ENCODE measurements at regions not wholly inside any gene's neighbourhood (a gene's known extent, or its start where the extent isn't known, plus 50 kb on each side); places are given as distances from the start of the nearest gene placed in this dataset.
"Not testable (repeated sequence)": the region's sequence is repeated elsewhere in the genome, so short reads cannot be mapped to it uniquely, and the experiment has no call there.

DNA sequence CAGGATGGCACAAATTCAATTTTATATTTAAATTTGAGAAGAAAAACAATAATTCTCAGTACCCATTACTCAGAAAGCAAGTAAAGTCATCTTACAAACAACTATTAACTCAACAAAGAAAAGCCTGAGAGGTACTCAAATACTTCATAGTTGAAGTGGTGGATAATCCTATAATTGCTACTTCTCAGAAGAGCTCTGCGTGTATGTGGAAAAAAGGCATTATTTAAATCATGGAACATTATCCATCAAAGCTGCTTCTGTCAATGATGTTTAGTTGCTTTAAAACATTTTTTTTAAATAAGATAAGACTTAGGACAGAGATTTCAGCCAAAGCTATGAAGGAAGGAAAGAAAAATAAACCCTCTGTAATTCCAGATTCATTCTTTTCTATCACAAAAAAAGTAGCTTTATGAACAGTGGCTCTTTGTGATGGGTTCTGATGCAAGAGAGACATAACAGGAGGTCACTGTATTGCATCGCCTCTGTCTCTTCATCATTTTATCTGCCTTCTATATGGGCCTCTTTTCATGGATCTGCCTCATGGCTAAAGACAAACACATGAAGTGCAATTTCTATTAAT is 367.9 kb upstream of the SLC35B3 start:
- no peak for DNase-seq (ENCODE audit: low read depth in 4 of 4, low spot score in 1 of 4)

GRCh38 chr6:8802397-8802796 is 367.1 kb upstream of the SLC35B3 start:
- not testable (repeated sequence) for DNase-seq (ENCODE audit: low read depth in 4 of 4, low spot score in 1 of 4)

GRCh38 chr6:8794420-8794819 is 359.1 kb upstream of the SLC35B3 start:
- no peak for DNase-seq (ENCODE audit: low read depth in 4 of 4, low spot score in 1 of 4)

GRCh38 chr6:8789878-8790277 is 354.5 kb upstream of the SLC35B3 start:
- no peak for DNase-seq (ENCODE audit: low read depth in 4 of 4, low spot score in 1 of 4)

DNA sequence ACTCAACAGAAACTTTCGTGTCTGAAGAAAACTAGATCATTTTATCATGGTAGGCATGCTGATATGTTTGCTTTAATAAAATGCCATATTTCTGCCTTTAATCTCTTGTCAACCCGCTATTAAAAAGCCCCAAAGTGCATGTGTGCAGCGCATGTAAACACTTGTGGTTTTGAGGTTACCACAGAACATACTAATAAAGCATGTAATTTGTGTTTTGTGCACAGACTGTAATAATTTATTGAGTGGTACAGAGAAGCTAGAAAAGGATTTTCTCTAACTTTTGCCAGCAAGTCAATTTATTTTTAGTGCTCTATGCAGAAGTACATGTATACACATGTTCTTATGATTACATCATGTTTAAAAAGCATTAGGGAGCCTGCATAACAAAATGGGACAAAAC is 349.9 kb upstream of the SLC35B3 start:
- no peak for DNase-seq (ENCODE audit: low read depth in 4 of 4, low spot score in 1 of 4)

- DNase-seq (ENCODE audit: low read depth in 4 of 4, low spot score in 1 of 4): no peak
Measured at GRCh38 chr6:8783191-8783590, 347.8 kb upstream of the SLC35B3 start.

DNA sequence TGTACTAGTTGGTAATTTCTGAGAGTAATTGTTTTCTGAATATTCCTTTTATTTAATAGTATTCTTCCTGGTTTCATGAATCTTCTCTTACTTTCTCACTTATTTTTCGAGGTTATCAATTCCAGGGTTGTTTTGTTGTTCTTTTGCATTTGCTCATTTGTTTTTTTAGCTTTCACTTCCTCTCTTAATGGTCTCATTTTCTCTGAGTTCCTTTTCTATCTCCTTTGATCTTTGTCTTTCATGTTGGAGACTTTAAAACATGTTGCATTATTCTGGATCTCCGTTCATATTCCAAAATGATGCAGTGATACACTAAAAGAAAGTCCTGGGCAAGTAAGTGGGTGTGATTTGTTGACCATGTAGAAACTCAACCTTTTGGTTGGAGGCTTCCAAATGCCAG is 345.3 kb upstream of the SLC35B3 start:
- DNase-seq (ENCODE audit: low read depth in 4 of 4, low spot score in 1 of 4): no peak

- DNase-seq (ENCODE audit: low read depth in 4 of 4, low spot score in 1 of 4): no peak
Measured at GRCh38 chr6:8764733-8765132, 329.4 kb upstream of the SLC35B3 start.

DNA sequence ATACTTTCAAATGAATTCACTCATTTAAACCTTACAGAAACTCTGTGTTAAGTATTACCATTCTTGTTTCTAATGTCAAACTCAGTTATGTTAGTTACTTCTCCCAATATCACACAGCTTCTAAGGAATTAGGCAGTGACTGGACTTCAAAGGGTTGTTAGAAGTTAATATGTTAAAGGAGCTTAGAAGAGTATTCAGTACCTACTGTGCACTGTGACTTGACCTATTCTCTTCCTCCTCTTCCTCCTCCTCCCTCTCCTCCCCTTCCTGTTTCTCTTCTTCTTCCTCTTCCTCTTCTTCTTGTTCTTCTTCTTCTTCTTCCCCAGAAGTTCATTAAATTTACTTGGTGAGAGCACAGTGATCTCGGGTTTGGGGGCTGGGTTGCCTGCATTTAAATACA is 325.6 kb upstream of the SLC35B3 start:
- DNase-seq (ENCODE audit: low read depth in 4 of 4, low spot score in 1 of 4): no peak

- DNase-seq (ENCODE audit: low read depth in 4 of 4, low spot score in 1 of 4): no peak
Measured at GRCh38 chr6:8758412-8758811, 323.1 kb upstream of the SLC35B3 start.

DNA sequence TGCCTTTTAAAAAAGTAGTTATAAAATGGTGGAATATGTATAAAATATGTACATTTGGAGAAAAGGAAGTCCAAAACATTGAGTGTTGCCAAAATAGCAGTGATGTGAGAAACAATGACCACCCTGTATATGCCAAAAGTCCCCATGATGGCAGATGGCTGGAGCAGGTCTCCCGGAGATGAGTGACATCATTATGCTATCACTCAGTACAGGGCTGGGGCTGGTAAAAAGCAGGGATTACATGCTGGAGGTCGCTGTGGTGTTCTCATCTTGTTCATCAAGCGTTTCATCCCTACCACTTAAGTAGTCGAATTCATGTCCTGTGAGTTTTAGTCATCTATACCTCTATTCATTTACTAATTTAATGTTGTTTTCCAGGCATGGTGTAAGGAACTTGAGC is 315.3 kb upstream of the SLC35B3 start:
- no peak for DNase-seq (ENCODE audit: low read depth in 4 of 4, low spot score in 1 of 4)

GRCh38 chr6:8749465-8749864 is 314.1 kb upstream of the SLC35B3 start:
- DNase-seq (ENCODE audit: low read depth in 4 of 4, low spot score in 1 of 4): no peak

- DNase-seq (ENCODE audit: low read depth in 4 of 4, low spot score in 1 of 4): no peak
Measured at GRCh38 chr6:8743170-8743745, 307.9 kb upstream of the SLC35B3 start.

GRCh38 chr6:8739454-8739853 is 304.1 kb upstream of the SLC35B3 start:
- DNase-seq (ENCODE audit: low read depth in 4 of 4, low spot score in 1 of 4): no peak

GRCh38 chr6:8738951-8739350 is 303.6 kb upstream of the SLC35B3 start:
- no peak for DNase-seq (ENCODE audit: low read depth in 4 of 4, low spot score in 1 of 4)

DNA sequence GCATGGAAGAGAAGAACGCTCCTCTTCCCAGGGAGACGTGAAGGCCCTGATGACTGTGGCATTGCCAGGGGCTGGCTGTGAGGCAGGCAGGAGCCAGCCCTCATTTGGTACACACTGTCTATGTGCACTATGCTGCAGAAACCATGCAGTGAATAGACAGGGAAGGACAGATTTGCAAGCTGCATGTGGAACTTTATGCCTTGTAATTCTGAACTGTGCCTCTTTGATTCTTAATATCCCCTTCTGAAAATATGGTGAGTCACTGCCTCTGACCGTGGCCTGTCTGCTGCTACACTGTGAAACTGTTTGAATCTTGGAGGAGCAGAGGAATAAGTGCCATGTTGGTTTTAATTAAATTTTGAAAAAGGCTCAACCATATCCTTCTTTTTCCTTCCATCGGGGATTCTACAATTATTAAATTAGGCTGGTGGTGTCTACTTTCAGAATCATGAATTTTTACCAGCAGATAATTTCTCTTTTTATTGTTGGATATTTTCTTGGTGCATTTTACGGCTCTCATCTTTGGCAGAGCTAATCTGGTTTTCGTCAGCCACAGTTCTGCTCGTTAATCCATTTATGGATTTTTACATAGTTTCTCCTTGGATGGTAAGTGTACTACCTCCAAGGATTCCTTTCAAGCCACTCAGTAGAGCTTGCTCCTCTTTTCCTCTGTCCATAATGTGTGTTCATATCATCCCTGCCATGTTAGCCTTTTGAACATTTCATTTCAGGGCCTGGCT is 301.0 kb upstream of the SLC35B3 start:
- no peak for DNase-seq (ENCODE audit: low read depth in 4 of 4, low spot score in 1 of 4)

- no peak for DNase-seq (ENCODE audit: low read depth in 4 of 4, low spot score in 1 of 4)
Measured at GRCh38 chr6:8733879-8734278, 298.5 kb upstream of the SLC35B3 start.

GRCh38 chr6:8731874-8732273 is 296.5 kb upstream of the SLC35B3 start:
- no peak for DNase-seq (ENCODE audit: low read depth in 4 of 4, low spot score in 1 of 4)

DNA sequence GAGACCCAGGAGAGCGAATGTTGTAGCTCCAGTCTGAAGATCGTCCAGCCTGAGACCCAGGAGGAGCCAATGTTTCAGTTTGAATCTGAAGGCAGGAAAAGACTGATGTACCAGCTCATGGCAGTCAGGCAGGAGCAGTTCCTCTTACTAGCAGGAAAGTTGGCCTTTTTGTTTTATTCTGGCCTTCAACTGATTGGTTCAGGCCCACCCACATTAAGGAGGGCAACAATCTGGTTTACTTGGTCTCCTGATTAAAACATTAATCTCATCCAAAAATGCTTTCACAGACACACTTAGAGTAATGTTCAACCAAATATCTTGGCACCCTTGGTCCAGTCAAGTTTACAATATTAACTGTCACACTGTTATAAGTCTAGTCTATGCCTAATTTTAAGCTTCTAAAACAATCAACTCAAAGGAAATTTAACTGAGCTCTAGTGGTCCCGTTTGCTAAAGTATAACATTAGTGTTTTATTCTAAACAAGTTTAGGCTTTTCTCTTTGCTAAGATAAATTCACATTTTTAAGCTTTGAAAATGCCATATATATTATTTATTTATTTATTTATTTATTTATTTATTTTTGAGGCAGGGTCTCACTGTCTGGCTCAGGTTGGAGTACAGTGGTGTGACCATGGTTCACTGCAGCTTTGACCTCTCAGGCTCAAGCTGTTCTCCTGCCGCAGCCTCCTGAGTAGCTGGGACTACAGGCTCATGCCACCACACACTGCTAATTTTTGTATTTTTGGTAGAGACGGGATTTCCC is 275.5 kb upstream of the SLC35B3 start:
- DNase-seq (ENCODE audit: low read depth in 4 of 4, low spot score in 1 of 4): no peak

- no peak for DNase-seq (ENCODE audit: low read depth in 4 of 4, low spot score in 1 of 4)
Measured at GRCh38 chr6:8707956-8708772, 272.8 kb upstream of the SLC35B3 start.

- DNase-seq (ENCODE audit: low read depth in 4 of 4, low spot score in 1 of 4): no peak
Measured at GRCh38 chr6:8707369-8707768, 272.0 kb upstream of the SLC35B3 start.

All from stimulated activated CD4-positive, alpha-beta T cell treated with anti-CD3 and anti-CD28 coated beads, Interleukin-1b, Interleukin-23, amount 100 ng/mL, for 24 hours (primary cell).